ENCODE measurements at regions not wholly inside any gene's neighbourhood (a gene's known extent, or its start where the extent isn't known, plus 50 kb on each side); places are given as distances from the start of the nearest gene placed in this dataset.

GRCh38 chr6:86535100-86535499 is 402.2 kb upstream of the HTR1E start:
- TF ChIP-seq POLR2A (IDR thresholded peaks at IDR 0.05) (no peak), CTCF (IDR thresholded peaks at IDR 0.05) (no peak)
- no peaks in the 10 kb centered on the region for H3K9me3 ChIP-seq
- no peak overlapping the region for H3K4me3 ChIP-seq
- no peak for ATAC-seq
- H3K4me1 ChIP-seq = no peaks in the 10 kb centered on the region
- H3K27ac ChIP-seq = no peak overlapping the region
- no peak for DNase-seq
- intact Hi-C loops (cut with DNase I) = no loop called here
- H3K27me3 ChIP-seq = no peaks in the 10 kb centered on the region
- WGBS (ENCODE audit: insufficient coverage, low coverage, low lambda C conversion rate, missing lambda C conversion rate) = 0% methylated on average over 1 of the region's 1 CpG
- H3K36me3 ChIP-seq = no peaks in the 10 kb centered on the region

- 58% methylated on average over 1 of the region's 1 CpG for WGBS (ENCODE audit: insufficient coverage, low coverage, low lambda C conversion rate, missing lambda C conversion rate)
- Histone ChIP-seq H3K36me3 (no peaks in the 10 kb centered on the region), H3K9me3 (no peaks in the 10 kb centered on the region)
These were observed 407.7 kb upstream of the HTR1E start for GRCh38 chr6:86529635-86530034.

GRCh38 chr6:86526238-86526637 is 411.1 kb upstream of the HTR1E start:
- WGBS (ENCODE audit: insufficient coverage, low coverage, low lambda C conversion rate, missing lambda C conversion rate) = 0% methylated on average over 1 of the region's 1 CpG
- DNase-seq = no peak
- no peak overlapping the region for H3K4me3 ChIP-seq
- ATAC-seq = no peak
- no peaks in the 10 kb centered on the region for H3K36me3 ChIP-seq
- no peak overlapping the region for H3K27ac ChIP-seq
- TF ChIP-seq POLR2A (IDR thresholded peaks at IDR 0.05) = no peak
- TF ChIP-seq CTCF (IDR thresholded peaks at IDR 0.05) = no peak
- H3K9me3 ChIP-seq = no peaks in the 10 kb centered on the region
- H3K27me3 ChIP-seq = no peaks in the 10 kb centered on the region
- intact Hi-C loops (cut with DNase I) = no loop called here
- no peaks in the 10 kb centered on the region for H3K4me1 ChIP-seq

More at GRCh38 chr6:86529635-86530034, 407.7 kb upstream of the HTR1E start:
- Histone ChIP-seq H3K27ac (no peak overlapping the region), H3K4me1 (no peaks in the 10 kb centered on the region), H3K27me3 (no peaks in the 10 kb centered on the region), H3K4me3 (no peak overlapping the region)
- DNase-seq (no peak), ATAC-seq (no peak)
- intact Hi-C loops (cut with DNase I) = no loop called here
- TF ChIP-seq CTCF (IDR thresholded peaks at IDR 0.05) (no peak), POLR2A (IDR thresholded peaks at IDR 0.05) (no peak)

- Histone ChIP-seq H3K4me1 (no peaks in the 10 kb centered on the region), H3K9me3 (no peaks in the 10 kb centered on the region), H3K27ac (no peak overlapping the region), H3K4me3 (no peak overlapping the region), H3K36me3 (no peaks in the 10 kb centered on the region), H3K27me3 (no peaks in the 10 kb centered on the region)
- TF ChIP-seq POLR2A (IDR thresholded peaks at IDR 0.05) = no peak
- no peak for TF ChIP-seq CTCF (IDR thresholded peaks at IDR 0.05)
- no peak for DNase-seq
- no peak for ATAC-seq
- WGBS (ENCODE audit: insufficient coverage, low coverage, low lambda C conversion rate, missing lambda C conversion rate) = 55% methylated on average over 4 of the region's 4 CpGs
- intact Hi-C loops (cut with DNase I) = no loop called here
These were observed 421.2 kb upstream of the HTR1E start for GRCh38 chr6:86516087-86516486.

GRCh38 chr6:86511962-86512361 is 425.4 kb upstream of the HTR1E start:
- TF ChIP-seq POLR2A (IDR thresholded peaks at IDR 0.05) = no peak
- no peak for TF ChIP-seq CTCF (IDR thresholded peaks at IDR 0.05)
- Histone ChIP-seq H3K9me3 (no peaks in the 10 kb centered on the region), H3K36me3 (no peaks in the 10 kb centered on the region), H3K4me3 (no peak overlapping the region), H3K27ac (no peak overlapping the region), H3K27me3 (no peaks in the 10 kb centered on the region), H3K4me1 (no peaks in the 10 kb centered on the region)
- DNase-seq (no peak), ATAC-seq (no peak)
- intact Hi-C loops (cut with DNase I) = no loop called here

Measured in right lobe of liver (tissue), 6 donors.